DOHH2 (cell line): ENCODE measurements at regions not wholly inside any gene's neighbourhood (a gene's known extent, or its start where the extent isn't known, plus 50 kb on each side); places are given as distances from the start of the nearest gene placed in this dataset.

Experiments used
- CTCF ChIP-seq: fragments of 200-600 bp; sonication (generic); IDR thresholded peaks from one replicate; pipeline ENCODE4 v1.5.1; 2014; ENCODE audit warnings: antibody characterized with exemption, mild to moderate bottlenecking, low read depth, low read length; ENCODE audit not compliant: poor library complexity, severe bottlenecking
- EZH2phosphoT487 ChIP-seq: fragments of 200-600 bp; sonication (generic); IDR thresholded peaks from 2 replicates; pipeline ENCODE4 v1.6.1; 2017; ENCODE audit warnings: borderline replicate concordance, mild to moderate bottlenecking, antibody characterized with exemption, low read length, moderate library complexity, mixed read lengths

- TF ChIP-seq CTCF (no peak), EZH2phosphoT487 (no peak)
Measured at GRCh38 chr1:90282811-90283210, 287.9 kb downstream of the ZNF326 start.
